BE2C (cell line): ENCODE measurements at regions not wholly inside any gene's neighbourhood (a gene's known extent, or its start where the extent isn't known, plus 50 kb on each side); places are given as distances from the start of the nearest gene placed in this dataset.

Source experiments
- DNase-seq: peaks from one replicate; pipeline ENCODE4 v3.0.0-alpha.2; 2020
- H3K27me3 ChIP-seq: fragments of 250-450 bp; sonication (Bioruptor Pico); 2 replicates; pipeline ENCODE4 v1.5.1; 2020; ENCODE audit warnings: mild to moderate bottlenecking
- H3K36me3 ChIP-seq: fragments of 250-450 bp; sonication (Bioruptor Pico); 2 replicates; pipeline ENCODE4 v1.5.1; 2020; ENCODE audit warnings: mild to moderate bottlenecking
- H3K4me1 ChIP-seq: fragments of 250-450 bp; sonication (Bioruptor Pico); 2 replicates; pipeline ENCODE4 v1.5.1; 2020
- H3K4me3 ChIP-seq: 2 replicates; pipeline ENCODE4 v1.5.1; 2011; ENCODE audit warnings: low read depth, low read length
- H3K9me3 ChIP-seq: fragments of 250-450 bp; sonication (Bioruptor Pico); 2 replicates; pipeline ENCODE4 v1.5.1; 2020
- TF ChIP-seq, protein P1 (sequence below): IDR thresholded peaks from 2 replicates; pipeline ENCODE4 v1.5.1; 2012; ENCODE audit warnings: mild to moderate bottlenecking, low read depth, low read length

DNA sequence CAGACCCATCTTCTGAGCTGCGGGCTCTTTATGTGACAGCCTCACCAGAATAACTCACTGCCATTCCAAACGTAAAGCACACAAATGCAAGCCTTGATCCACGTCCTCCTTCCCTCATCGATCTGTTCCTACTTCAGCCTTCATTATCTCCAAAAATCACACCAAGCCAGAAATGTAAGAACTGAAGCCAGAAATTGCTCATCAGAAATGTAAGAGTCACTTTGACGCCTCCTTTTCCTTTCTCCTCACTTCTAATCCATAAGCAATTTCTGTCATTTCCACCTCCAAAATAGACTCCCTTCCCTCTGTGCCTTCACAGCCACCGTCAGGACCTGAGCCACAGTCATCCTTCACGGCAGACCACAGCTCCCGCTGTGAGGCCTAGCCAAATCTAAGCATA lies 387.3 kb upstream of the B3GAT1 start:
- Histone ChIP-seq H3K4me1 (no peaks in the 10 kb centered on the region), H3K36me3 (no peaks in the 10 kb centered on the region), H3K9me3 (no peaks in the 10 kb centered on the region), H3K27me3 (peaks cover 12% of the 10 kb centered on the region), H3K4me3 (no peak overlapping the region)
- no peak for DNase-seq
- TF ChIP-seq, protein P1, sequence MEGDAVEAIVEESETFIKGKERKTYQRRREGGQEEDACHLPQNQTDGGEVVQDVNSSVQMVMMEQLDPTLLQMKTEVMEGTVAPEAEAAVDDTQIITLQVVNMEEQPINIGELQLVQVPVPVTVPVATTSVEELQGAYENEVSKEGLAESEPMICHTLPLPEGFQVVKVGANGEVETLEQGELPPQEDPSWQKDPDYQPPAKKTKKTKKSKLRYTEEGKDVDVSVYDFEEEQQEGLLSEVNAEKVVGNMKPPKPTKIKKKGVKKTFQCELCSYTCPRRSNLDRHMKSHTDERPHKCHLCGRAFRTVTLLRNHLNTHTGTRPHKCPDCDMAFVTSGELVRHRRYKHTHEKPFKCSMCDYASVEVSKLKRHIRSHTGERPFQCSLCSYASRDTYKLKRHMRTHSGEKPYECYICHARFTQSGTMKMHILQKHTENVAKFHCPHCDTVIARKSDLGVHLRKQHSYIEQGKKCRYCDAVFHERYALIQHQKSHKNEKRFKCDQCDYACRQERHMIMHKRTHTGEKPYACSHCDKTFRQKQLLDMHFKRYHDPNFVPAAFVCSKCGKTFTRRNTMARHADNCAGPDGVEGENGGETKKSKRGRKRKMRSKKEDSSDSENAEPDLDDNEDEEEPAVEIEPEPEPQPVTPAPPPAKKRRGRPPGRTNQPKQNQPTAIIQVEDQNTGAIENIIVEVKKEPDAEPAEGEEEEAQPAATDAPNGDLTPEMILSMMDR, result no peak

DNA sequence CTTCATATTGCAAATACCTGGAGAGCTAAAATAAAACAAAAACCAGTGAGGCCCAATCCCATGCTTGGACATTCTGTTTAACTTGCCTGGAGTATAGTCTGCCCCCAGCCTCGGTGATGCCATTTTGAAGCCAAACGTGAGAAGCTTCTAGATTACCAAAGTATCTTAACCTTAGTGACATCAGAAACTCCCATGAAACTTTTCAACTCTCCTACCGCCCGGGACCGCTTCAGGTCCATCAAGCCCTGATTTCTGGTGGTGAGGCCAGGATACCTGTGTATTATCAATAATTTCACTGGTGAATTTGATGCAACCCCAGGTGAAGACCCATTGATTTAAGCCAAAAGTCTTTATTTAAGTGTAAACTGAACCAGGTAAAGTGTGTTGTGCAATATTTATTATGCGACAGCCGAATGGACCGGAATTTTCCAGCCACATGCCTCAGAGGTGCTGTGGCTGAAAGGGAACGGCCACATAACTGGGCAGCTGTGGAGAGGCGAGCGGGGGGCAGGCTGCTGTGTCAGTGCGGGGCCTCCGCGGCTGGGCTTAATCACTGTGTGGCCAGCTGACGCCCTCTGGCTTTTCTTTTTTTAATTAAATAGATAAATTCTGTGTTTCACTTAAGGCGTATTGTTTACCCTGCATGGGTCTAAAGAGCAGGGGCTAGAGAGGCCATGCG lies 385.5 kb upstream of the B3GAT1 start:
- no peak overlapping the region for H3K4me3 ChIP-seq
- TF ChIP-seq, protein P1, result no peak
- H3K4me1 ChIP-seq, result no peaks in the 10 kb centered on the region
- H3K9me3 ChIP-seq, result no peaks in the 10 kb centered on the region
- no peak for DNase-seq
- no peaks in the 10 kb centered on the region for H3K36me3 ChIP-seq
- H3K27me3 ChIP-seq, result peaks cover 5% of the 10 kb centered on the region; the same call in 1 of the 2 replicates

DNA sequence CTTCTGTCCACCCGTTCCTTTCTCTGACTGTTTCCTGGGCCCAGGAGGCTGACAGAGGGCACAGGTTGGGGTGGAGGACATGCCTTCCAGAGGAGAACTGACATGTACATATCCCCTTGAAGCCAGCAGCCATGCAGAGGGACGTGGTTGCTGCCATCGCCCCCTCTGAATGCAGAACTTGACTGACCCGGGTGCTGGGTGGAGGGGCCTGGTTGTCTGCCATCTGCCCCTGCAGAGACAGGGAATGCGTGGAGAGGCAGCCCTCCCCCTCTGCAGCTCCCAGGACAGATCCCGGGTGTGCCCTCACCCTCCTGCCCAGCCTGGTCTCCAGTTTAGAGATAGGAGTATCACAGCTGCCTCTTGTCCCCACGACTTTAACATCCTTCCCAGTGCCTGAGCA lies 383.0 kb upstream of the B3GAT1 start:
- Histone ChIP-seq H3K36me3 (no peaks in the 10 kb centered on the region), H3K27me3 (peaks cover 9% of the 10 kb centered on the region), H3K4me1 (no peaks in the 10 kb centered on the region), H3K9me3 (no peaks in the 10 kb centered on the region), H3K4me3 (no peak overlapping the region)
- no peak for DNase-seq
- TF ChIP-seq, protein P1, result no peak

DNA sequence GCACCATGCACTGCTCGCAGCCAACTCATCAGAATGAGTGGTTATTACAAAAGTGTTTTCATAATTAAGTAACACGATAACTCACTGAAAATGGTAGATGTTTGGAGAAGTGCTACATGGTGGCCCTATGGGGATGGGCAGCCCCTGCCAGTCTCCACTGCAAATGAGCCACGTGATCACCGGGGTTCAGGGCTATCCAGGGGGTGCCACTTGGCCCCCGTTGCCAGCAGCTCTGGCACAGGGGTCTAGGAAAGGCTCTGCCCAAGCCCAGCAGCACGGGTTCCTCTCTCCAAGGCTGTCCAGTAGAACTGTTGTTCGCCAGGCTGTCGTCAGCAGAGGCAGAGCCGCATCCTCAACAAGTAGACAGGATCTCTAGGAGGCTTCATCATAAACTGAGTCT lies 382.1 kb upstream of the B3GAT1 start:
- TF ChIP-seq, protein P1, result no peak
- H3K4me3 ChIP-seq, result no peak overlapping the region
- H3K9me3 ChIP-seq, result no peaks in the 10 kb centered on the region
- DNase-seq, result no peak
- no peaks in the 10 kb centered on the region for H3K4me1 ChIP-seq
- no peaks in the 10 kb centered on the region for H3K36me3 ChIP-seq
- peaks cover 10% of the 10 kb centered on the region for H3K27me3 ChIP-seq

DNA sequence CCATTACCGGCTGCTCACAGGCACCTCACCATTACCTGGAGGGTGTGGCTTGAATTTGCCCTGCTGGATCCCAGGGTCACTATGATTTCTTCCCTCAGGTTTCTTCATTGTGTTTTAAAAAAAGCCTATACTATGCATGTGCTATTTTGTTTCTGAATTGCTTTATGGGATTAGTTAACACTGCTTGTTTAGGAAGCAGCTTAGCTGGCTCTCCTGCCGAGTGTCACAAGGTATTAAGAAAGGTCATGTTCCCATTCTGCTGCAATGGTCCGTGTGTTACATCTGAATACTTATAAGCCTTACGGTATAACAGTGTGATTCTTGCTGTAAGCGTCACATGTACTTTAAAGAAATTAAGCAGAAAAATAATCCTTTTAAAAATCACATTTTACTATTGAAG lies 380.6 kb upstream of the B3GAT1 start:
- no peaks in the 10 kb centered on the region for H3K4me1 ChIP-seq
- no peaks in the 10 kb centered on the region for H3K9me3 ChIP-seq
- TF ChIP-seq, protein P1, result no peak
- H3K27me3 ChIP-seq, result peaks cover 7% of the 10 kb centered on the region
- no peak for DNase-seq
- H3K4me3 ChIP-seq, result no peak overlapping the region
- no peaks in the 10 kb centered on the region for H3K36me3 ChIP-seq

DNA sequence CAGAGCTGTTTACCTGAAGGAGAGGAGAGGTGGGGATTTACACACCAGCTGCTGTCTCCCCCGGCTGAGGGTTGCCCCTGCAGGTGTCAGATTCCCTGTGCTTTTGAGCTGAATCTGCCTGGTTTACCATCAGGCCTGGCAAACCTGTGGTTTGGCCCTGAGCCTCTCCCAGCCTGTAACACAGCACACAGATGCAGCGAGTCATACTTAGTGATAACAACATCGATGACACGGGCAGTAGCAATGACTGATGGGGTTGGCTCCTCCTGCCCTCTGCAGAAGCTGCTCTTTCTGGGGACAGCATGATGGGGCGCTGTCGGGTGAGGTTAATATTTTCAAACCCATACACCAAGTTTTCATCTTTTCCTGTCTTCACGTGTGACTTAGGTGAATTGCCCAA lies 380.0 kb upstream of the B3GAT1 start:
- no peak overlapping the region for H3K4me3 ChIP-seq
- no peaks in the 10 kb centered on the region for H3K4me1 ChIP-seq
- DNase-seq, result no peak
- TF ChIP-seq, protein P1, result no peak
- H3K9me3 ChIP-seq, result no peaks in the 10 kb centered on the region
- no peaks in the 10 kb centered on the region for H3K36me3 ChIP-seq
- H3K27me3 ChIP-seq, result peaks cover 7% of the 10 kb centered on the region
